GM21381 (cell line): ENCODE measurements at regions not wholly inside any gene's neighbourhood (a gene's known extent, or its start where the extent isn't known, plus 50 kb on each side); places are given as distances from the start of the nearest gene placed in this dataset.
"Not testable (repeated sequence)": the region's sequence is repeated elsewhere in the genome, so short reads cannot be mapped to it uniquely, and the experiment has no call there.

Experiments
- ATAC-seq: cut with Tn5 transposase; IDR thresholded peaks from one replicate; pipeline ENCODE4 v1.9.1; 2021; ENCODE audit warnings: mild to moderate bottlenecking, moderate library complexity; ENCODE audit not compliant: unreplicated experiment

DNA sequence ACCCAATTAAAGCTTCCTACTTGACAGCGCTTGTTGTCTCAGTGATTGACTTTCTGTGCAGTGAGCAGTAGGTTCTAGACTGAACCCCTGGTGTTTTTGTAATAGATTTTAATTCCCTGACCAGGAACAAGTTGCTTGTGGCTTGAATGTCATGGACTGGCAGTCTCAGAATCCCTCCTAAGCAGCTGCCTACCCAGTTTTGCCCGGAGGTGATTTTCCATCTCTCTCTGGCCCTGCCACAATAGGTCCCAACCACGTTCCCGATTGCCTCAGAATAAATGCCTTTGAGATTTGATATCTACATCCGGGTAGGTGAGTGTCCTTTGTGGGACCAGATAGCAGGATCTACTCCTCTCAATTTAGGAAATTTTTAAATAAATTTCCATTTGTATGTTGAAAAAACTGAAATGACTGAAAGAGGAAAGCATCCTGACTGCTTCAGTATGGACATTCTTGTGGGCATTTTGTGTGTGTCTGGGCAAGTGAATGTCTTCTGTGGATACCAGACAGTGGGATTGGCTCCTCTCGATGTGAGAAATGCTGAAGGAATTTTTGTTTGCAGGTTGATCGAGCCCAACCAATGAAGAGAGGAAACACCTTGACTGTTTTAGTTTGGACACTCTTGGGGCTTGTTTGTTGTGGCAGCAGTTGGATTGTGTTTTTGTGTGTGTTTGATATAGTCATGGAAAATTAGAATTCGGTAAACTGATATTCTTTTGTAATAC is 1607.4 kb downstream of the C4orf33 start:
- ATAC-seq = no peak

DNA sequence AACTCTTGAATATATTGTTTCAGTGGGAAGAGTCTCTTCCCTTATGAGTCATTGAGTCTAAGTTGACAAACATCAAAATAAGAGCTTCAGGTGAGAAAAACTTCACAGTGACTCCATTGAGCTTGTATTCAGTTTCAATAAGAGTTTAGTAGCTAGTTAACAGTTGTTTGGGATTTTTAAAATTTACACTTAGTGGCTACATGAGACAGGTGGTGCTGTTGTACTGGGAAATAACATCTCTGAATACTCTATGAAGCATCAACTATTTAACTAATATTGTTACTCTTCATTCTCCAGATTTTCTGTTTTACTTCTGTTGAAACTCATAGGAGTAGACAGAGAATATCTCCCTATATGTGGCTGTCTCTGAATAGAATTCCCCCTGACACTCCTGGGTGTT is 1609.1 kb downstream of the C4orf33 start:
- ATAC-seq = no peak

DNA sequence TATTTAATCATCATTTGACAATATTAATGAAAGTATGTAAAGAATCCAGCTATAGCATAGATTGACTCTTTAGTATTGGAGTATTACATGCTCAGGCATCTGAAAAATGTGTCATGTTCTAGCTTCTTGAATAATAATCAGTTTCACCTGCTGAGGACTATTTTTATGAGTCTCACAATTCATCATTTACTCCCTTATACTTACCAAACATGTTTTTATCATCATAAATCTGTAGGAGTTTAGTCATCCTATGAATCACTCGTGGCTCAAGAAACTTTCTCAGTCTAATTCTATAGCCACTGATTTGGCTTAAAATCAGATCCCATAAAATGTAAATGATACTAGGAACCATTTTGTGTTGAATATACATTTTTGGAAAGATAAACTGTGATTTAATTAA is 1616.1 kb downstream of the C4orf33 start:
- ATAC-seq = no peak

GRCh38 chr4:130714006-130714405 is 1618.1 kb downstream of the C4orf33 start:
- no peak for ATAC-seq

GRCh38 chr4:130722361-130722760 is 1626.4 kb downstream of the C4orf33 start:
- ATAC-seq = no peak

DNA sequence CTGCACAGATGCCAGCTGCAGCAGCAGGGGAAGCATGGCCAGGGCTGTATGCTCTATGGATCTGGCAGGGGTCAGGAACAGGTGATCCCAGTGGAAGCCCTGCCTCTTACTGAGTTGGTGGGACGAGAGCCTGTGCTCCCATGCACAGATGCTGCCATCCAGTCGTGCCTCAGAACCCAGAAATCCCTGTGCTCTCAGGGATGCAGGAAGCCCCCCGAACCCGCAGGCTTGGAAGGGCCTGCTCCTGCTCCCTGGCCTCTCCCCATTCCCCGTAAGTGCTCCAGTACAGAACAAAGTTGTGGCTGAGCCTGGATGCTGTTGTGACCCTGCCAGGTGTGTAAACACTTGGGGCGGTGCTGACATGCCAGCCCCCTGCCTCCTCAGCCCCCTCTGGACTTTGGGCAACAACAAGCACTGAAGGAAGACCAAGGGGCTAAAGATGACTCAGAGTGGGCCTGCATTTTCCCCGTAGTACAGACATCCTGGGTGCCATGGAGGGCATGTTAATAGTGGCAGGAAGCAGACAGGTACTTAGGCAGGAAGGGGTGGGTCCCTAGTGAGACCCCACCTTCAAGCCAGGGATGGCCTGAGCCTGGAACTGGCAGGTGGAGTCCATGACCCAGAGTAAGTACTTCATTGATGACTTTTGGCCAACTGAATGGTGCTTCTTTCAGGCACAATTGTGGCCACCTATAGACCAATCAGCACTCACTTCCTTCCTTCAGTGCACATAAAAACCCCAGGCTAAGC is 1640.7 kb downstream of the C4orf33 start:
- ATAC-seq = no peak

- no peak for ATAC-seq
Observed at GRCh38 chr4:130738233-130738632, 1642.3 kb downstream of the C4orf33 start.

- no peak for ATAC-seq
Observed at GRCh38 chr4:130747842-130748241, 1651.9 kb downstream of the C4orf33 start.

DNA sequence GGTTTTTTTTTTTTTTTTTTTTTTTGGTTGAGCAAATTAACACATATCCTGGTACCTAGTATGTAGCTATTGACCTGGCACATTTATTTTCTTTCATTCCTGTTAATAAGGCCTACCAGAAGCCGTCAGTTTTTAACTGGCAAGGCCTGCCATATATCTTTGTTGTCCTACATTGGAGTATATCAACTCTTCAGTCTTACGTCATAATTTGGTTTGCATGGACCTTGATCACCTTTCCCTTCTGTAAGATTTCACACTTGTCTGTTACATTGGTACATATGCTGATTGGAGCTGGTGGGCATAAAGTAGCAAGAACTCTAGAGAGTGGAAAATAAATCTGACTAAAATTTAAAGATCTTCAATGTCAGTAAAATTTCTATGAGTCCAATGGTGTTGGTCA is 1658.0 kb downstream of the C4orf33 start:
- no peak for ATAC-seq

DNA sequence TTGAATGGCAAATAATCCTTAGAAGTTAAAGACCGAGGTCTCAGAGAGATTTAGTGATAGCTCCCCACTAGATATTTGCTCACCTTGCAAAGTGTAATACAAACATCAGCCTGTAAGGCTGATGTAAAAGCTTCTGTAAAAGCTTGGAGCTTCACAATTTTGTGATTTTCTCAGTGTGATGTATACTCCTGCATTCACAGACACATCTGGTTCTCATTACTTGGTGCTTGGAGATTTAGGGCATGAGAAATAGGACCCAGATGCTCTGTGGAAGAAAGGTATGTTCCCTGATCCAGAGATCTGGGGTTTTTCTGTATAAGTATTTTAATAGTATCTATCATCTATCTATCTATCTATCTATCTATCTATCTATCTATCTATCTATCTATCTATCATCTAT is 1664.3 kb downstream of the C4orf33 start:
- no peak for ATAC-seq

DNA sequence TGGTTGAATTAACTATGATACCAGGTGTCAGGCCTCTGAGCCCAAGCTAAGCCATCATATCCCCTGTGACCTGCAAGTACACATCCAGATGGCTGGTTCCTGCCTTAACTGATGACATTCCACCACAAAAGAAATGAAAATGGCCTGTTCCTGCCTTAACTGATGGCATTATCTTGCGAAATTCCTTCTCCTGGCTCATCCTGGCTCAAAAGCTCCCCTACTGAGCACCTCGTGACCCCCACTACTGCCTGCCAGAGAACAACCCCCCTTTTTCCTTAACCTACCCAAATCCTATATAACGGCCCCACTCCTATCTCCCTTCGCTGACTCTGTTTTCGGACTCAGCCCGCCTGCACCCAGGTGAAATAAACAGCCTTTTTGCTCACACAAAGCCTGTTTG is 1671.4 kb downstream of the C4orf33 start:
- ATAC-seq = not testable (repeated sequence)

DNA sequence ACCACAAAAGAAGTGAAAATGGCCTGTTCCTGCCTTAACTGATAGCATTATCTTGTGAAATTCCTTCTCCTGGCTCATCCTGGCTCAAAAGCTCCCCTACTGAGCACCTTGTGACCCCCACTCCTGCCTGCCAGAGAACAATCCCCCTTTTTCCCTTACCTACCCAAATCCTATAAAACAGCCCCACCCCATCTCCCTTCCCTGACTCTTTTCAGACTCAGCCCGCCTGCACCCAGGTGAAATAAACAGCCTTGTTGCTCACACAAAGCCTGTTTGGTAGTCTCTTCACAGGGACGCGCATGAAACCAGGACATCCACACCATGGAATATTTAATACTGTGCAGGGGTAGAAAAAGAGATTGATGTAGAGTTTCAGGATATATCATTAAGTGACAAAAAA is 1677.0 kb downstream of the C4orf33 start:
- not testable (repeated sequence) for ATAC-seq

- no peak for ATAC-seq
Observed at GRCh38 chr4:130808492-130808891, 1712.5 kb downstream of the C4orf33 start.

DNA sequence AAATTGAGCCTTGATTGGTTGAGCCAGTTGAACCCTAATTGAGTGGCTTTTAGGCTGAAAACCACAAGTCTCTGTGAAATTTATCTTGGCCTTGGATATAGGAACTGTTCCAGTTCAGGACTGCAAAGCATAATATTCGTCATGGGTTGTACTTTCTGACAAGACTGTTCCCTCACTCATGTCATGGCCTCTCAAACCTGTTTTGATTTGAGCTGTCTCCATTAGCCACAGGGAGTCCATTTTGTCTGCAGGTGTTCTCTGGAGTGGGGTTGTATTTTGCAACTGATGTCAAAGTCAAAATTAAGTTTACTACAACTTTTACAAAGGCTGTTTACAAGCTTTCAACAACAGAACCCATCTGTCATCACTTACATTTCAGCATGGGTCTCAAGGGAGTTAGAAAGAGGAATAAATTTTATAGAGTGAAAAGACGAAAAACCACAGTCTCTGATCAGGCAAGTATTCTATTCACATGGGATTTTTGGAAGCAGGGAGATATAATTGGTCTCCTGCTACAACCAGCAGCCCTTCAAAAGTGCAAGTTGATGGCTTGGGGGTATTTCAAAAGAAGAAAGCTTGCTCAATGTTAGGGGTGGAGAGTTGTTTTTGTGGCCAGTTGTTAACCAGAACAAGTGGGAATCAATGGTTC is 1716.3 kb downstream of the C4orf33 start:
- no peak for ATAC-seq

- no peak for ATAC-seq
Observed at GRCh38 chr4:130814896-130815295, 1718.9 kb downstream of the C4orf33 start.

DNA sequence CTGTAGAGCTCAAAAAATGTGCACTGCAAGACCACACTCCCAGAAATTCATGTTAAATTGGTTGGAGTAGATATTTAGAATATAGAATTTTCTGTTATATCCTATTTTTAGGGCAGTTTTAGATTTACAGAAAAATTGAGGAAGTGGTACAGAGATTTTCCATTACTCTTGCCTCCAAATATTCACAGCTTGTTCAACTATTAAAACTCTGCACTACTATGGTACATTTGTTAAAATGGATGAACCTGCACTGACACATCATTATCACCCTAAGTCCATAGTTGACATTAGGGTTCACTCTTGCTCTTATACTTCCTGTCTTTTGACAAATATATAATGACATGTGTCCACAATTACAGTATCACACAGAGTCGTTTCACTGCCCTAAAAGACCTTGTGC is 1724.5 kb downstream of the C4orf33 start:
- ATAC-seq = no peak

DNA sequence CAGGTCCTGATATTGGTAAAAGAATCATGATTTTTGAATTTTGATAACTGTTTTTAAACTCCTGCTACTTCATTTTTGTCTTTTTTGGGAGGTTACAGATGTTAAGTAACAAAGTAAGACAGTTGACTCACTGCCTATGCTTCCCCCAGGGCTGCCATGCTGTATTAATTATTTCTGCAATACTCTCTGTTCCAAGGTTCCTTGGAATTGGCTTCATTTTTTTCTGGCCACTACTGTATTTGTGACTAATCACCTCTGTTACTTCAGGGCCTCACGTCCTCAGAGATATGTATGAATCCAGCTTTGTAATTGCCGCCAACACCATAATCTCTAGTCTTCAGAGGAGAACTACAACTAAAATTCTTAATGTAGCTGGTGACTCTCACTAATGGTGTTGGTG is 1729.3 kb downstream of the C4orf33 start:
- no peak for ATAC-seq

GRCh38 chr4:130850019-130850524 is 1754.1 kb downstream of the C4orf33 start:
- ATAC-seq = no peak

- ATAC-seq = no peak
Observed at GRCh38 chr4:130851107-130851506, 1755.2 kb downstream of the C4orf33 start.

DNA sequence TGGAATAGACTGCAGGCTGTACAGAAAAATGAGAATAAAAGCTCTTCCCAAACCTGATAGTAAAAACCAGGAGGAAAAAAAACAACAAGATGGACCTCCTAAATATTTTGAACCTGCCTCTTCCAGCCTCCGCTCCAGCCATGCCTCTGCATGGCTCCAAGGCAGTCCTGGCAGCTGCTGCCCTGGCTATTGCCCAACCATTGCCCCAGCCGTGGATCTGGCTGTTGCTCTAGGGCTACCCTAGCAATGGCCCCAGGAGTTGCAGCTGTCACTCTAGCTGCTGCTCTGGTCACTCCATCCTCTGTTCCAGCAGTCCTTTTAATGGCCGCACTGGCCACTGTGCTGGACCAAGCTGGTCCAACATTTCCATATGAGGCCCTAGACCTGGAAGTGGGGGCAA is 1756.0 kb downstream of the C4orf33 start:
- no peak for ATAC-seq

- ATAC-seq = no peak
Observed at GRCh38 chr4:130855533-130855932, 1759.6 kb downstream of the C4orf33 start.

- ATAC-seq = no peak
Observed at GRCh38 chr4:130859991-130860390, 1764.0 kb downstream of the C4orf33 start.
